GM12875 (cell line): ENCODE measurements at regions not wholly inside any gene's neighbourhood (a gene's known extent, or its start where the extent isn't known, plus 50 kb on each side); places are given as distances from the start of the nearest gene placed in this dataset.

Experiments
- H3K4me3 ChIP-seq: one replicate; pipeline ENCODE4 v1.5.1; 2011; ENCODE audit warnings: low read depth, low read length, control low read depth
- TF ChIP-seq, protein P1 (sequence below): IDR thresholded peaks from 2 replicates; pipeline ENCODE4 v1.5.1; 2011; ENCODE audit warnings: low read depth, mild to moderate bottlenecking, control low read depth, inconsistent platforms, low read length, moderate library complexity, borderline replicate concordance; ENCODE audit not compliant: insufficient read depth

DNA sequence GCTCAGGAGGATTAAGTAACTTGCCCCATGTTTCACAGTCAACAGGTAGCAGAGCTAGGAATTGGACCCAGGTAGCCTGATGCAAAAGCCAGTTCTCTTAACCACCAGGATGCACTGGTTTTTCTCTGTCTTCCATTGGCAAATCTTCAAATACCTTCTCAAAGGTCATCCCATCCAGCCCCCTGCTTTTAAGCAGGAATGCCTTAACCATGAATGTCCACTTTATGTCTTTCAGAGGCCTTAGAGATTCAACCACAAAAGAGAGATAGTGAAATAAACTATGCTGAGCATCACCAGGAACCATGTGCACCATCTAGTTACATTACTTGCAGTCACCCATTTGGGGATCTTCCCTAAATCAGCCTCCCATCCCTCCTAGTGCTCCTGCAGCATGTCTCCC lies 94.3 kb downstream of the C17orf67 start:
- TF ChIP-seq, protein P1, sequence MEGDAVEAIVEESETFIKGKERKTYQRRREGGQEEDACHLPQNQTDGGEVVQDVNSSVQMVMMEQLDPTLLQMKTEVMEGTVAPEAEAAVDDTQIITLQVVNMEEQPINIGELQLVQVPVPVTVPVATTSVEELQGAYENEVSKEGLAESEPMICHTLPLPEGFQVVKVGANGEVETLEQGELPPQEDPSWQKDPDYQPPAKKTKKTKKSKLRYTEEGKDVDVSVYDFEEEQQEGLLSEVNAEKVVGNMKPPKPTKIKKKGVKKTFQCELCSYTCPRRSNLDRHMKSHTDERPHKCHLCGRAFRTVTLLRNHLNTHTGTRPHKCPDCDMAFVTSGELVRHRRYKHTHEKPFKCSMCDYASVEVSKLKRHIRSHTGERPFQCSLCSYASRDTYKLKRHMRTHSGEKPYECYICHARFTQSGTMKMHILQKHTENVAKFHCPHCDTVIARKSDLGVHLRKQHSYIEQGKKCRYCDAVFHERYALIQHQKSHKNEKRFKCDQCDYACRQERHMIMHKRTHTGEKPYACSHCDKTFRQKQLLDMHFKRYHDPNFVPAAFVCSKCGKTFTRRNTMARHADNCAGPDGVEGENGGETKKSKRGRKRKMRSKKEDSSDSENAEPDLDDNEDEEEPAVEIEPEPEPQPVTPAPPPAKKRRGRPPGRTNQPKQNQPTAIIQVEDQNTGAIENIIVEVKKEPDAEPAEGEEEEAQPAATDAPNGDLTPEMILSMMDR, result no peak
- H3K4me3 ChIP-seq, result no peak overlapping the region

DNA sequence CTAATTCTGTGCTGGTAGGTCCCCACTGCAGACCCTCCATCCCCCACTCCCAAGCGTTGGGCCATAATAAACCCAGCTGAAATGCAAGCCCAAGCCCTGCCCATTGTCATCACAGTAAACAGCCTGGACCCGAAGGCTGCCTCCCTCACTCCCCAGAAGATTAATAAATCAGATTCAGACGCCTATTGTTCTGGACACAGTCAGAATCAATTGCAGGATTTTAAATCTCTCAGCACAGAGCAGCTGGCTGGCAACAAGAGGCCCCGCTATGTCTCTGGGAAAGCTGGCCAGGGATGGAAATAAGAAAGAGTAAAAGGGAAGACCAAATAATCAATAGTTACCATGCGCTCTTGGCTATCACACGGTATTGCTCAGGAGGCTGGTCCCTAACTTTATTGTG lies 93.9 kb downstream of the C17orf67 start:
- TF ChIP-seq, protein P1, result no peak
- no peak overlapping the region for H3K4me3 ChIP-seq

DNA sequence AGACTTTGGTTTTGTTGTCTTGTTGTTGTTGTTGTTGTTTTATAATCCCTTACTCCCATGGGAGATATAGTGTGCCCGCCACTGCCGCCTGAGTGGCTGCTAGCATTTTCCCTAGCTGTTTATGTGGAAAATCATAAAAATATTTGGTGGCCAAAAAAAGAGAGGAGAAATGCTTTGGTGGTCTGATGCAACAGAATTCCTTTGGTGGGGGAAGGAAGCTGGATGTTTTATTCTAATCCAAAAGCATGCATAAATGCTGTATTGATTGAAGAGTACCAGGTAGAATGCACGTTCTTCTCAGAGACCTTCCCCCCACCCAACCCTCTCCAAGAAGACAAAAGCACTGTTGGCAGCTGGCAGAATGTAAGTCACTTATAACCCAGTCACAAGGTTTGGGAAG lies 93.2 kb downstream of the C17orf67 start:
- no peak overlapping the region for H3K4me3 ChIP-seq
- TF ChIP-seq, protein P1, result no peak
